ENCODE measurements at regions not wholly inside any gene's neighbourhood (a gene's known extent, or its start where the extent isn't known, plus 50 kb on each side); places are given as distances from the start of the nearest gene placed in this dataset.

GRCh38 chr11:79670882-79671281, 230.1 kb upstream of the TENM4 start:
- Histone ChIP-seq H2BK120ac (ENCODE audit: insufficient read depth, low read length, poor library complexity) (no peak overlapping the region), H3K4me1 (ENCODE audit: control insufficient read depth in 1 of 2, insufficient read depth in 2 of 2, low read length in 2 of 2) (peaks cover 2% of the 10 kb centered on the region in 2 experiments), H3K4me2 (ENCODE audit: low read length) (no peak overlapping the region), H3K14ac (ENCODE audit: low read length) (no peak overlapping the region), H4K12ac (ENCODE audit: low read depth, low read length) (no peak overlapping the region), H3K27me3 (ENCODE audit: insufficient read depth, low read length) (no peaks in the 10 kb centered on the region), H2AK5ac (ENCODE audit: low read length) (no peak overlapping the region), H2BK5ac (ENCODE audit: low read depth, low read length, poor library complexity) (no peak overlapping the region), H4K91ac (ENCODE audit: low read depth, low read length) (no peak overlapping the region), H3K27ac (ENCODE audit: low read depth, low read length) (no peak overlapping the region), H3K79me2 (ENCODE audit: control insufficient read depth, insufficient read depth, low read length, poor library complexity) (no peaks in the 10 kb centered on the region), H3K36me3 (ENCODE audit: control insufficient read depth in 1 of 2, insufficient read depth in 2 of 2, low read length in 2 of 2) (no peaks in the 10 kb centered on the region), H3K9ac (ENCODE audit: low read length) (no peak overlapping the region), H3K4ac (ENCODE audit: low read depth, low read length) (no peak overlapping the region), H3K9me3 (ENCODE audit: insufficient read depth, low read depth, low read length) (peaks cover 2% of the 10 kb centered on the region), H3K23ac (ENCODE audit: low read length) (no peak overlapping the region), H4K8ac (ENCODE audit: low read depth, low read length) (no peak overlapping the region), H2BK12ac (ENCODE audit: low read length) (no peak overlapping the region), H3K79me1 (ENCODE audit: low read length) (no peaks in the 10 kb centered on the region), H2AFZ (ENCODE audit: insufficient read depth, low read length, poor library complexity) (no peak overlapping the region), H3K18ac (ENCODE audit: low read length) (no peak overlapping the region), H3K4me3 (ENCODE audit: low read depth, low read length) (no peak overlapping the region)
- WGBS (ENCODE audit: extremely low coverage, insufficient coverage, insufficient read length): no CpG with 5 or more reads among the region's 3 CpGs
- no peak for DNase-seq

GRCh38 chr11:79668575-79668974, 227.7 kb upstream of the TENM4 start:
- Histone ChIP-seq H4K12ac (ENCODE audit: low read depth, low read length) (no peak overlapping the region), H4K91ac (ENCODE audit: low read depth, low read length) (no peak overlapping the region), H2BK5ac (ENCODE audit: low read depth, low read length, poor library complexity) (no peak overlapping the region), H2BK12ac (ENCODE audit: low read length) (no peak overlapping the region), H3K4ac (ENCODE audit: low read depth, low read length) (no peak overlapping the region), H2AK5ac (ENCODE audit: low read length) (no peak overlapping the region), H3K36me3 (ENCODE audit: control insufficient read depth in 1 of 2, insufficient read depth in 2 of 2, low read length in 2 of 2) (no peaks in the 10 kb centered on the region), H3K27me3 (ENCODE audit: insufficient read depth, low read length) (no peaks in the 10 kb centered on the region), H3K4me1 (ENCODE audit: control insufficient read depth in 1 of 2, insufficient read depth in 2 of 2, low read length in 2 of 2) (peaks cover 2% of the 10 kb centered on the region in 2 experiments), H4K8ac (ENCODE audit: low read depth, low read length) (no peak overlapping the region), H3K4me3 (ENCODE audit: low read depth, low read length) (no peak overlapping the region), H2BK120ac (ENCODE audit: insufficient read depth, low read length, poor library complexity) (no peak overlapping the region), H3K27ac (ENCODE audit: low read depth, low read length) (no peak overlapping the region), H3K4me2 (ENCODE audit: low read length) (no peak overlapping the region), H3K9me3 (ENCODE audit: insufficient read depth, low read depth, low read length) (peaks cover 2% of the 10 kb centered on the region), H2AFZ (ENCODE audit: insufficient read depth, low read length, poor library complexity) (no peak overlapping the region), H3K79me1 (ENCODE audit: low read length) (no peaks in the 10 kb centered on the region), H3K79me2 (ENCODE audit: control insufficient read depth, insufficient read depth, low read length, poor library complexity) (no peaks in the 10 kb centered on the region), H3K14ac (ENCODE audit: low read length) (no peak overlapping the region), H3K18ac (ENCODE audit: low read length) (no peak overlapping the region), H3K23ac (ENCODE audit: low read length) (no peak overlapping the region), H3K9ac (ENCODE audit: low read length) (no peak overlapping the region)
- no CpG with 5 or more reads among the region's 4 CpGs for WGBS (ENCODE audit: extremely low coverage, insufficient coverage, insufficient read length)
- no peak for DNase-seq

GRCh38 chr11:79667380-79667779, 226.6 kb upstream of the TENM4 start:
- H4K91ac ChIP-seq (ENCODE audit: low read depth, low read length): no peak overlapping the region
- no peaks in the 10 kb centered on the region for H3K79me2 ChIP-seq (ENCODE audit: control insufficient read depth, insufficient read depth, low read length, poor library complexity)
- no peak overlapping the region for H4K12ac ChIP-seq (ENCODE audit: low read depth, low read length)
- peaks cover 2% of the 10 kb centered on the region in 2 experiments for H3K4me1 ChIP-seq (ENCODE audit: control insufficient read depth in 1 of 2, insufficient read depth in 2 of 2, low read length in 2 of 2)
- no peak overlapping the region for H2AFZ ChIP-seq (ENCODE audit: insufficient read depth, low read length, poor library complexity)
- no peak overlapping the region for H3K18ac ChIP-seq (ENCODE audit: low read length)
- H3K36me3 ChIP-seq (ENCODE audit: control insufficient read depth in 1 of 2, insufficient read depth in 2 of 2, low read length in 2 of 2): no peaks in the 10 kb centered on the region
- no peak overlapping the region for H2BK5ac ChIP-seq (ENCODE audit: low read depth, low read length, poor library complexity)
- H2BK12ac ChIP-seq (ENCODE audit: low read length): no peak overlapping the region
- H3K27ac ChIP-seq (ENCODE audit: low read depth, low read length): no peak overlapping the region
- H2AK5ac ChIP-seq (ENCODE audit: low read length): no peak overlapping the region
- peaks cover 2% of the 10 kb centered on the region for H3K9me3 ChIP-seq (ENCODE audit: insufficient read depth, low read depth, low read length)
- no peaks in the 10 kb centered on the region for H3K79me1 ChIP-seq (ENCODE audit: low read length)
- no peak overlapping the region for H2BK120ac ChIP-seq (ENCODE audit: insufficient read depth, low read length, poor library complexity)
- no peaks in the 10 kb centered on the region for H3K27me3 ChIP-seq (ENCODE audit: insufficient read depth, low read length)
- no peak overlapping the region for H3K4me3 ChIP-seq (ENCODE audit: low read depth, low read length)
- H3K9ac ChIP-seq (ENCODE audit: low read length): peak overlapping the region; percentile 28
- no peak overlapping the region for H3K4ac ChIP-seq (ENCODE audit: low read depth, low read length)
- H3K23ac ChIP-seq (ENCODE audit: low read length): no peak overlapping the region
- H4K8ac ChIP-seq (ENCODE audit: low read depth, low read length): no peak overlapping the region
- DNase-seq: no peak
- H3K14ac ChIP-seq (ENCODE audit: low read length): no peak overlapping the region
- no peak overlapping the region for H3K4me2 ChIP-seq (ENCODE audit: low read length)
- no CpG with 5 or more reads among the region's 4 CpGs for WGBS (ENCODE audit: extremely low coverage, insufficient coverage, insufficient read length)

DNA sequence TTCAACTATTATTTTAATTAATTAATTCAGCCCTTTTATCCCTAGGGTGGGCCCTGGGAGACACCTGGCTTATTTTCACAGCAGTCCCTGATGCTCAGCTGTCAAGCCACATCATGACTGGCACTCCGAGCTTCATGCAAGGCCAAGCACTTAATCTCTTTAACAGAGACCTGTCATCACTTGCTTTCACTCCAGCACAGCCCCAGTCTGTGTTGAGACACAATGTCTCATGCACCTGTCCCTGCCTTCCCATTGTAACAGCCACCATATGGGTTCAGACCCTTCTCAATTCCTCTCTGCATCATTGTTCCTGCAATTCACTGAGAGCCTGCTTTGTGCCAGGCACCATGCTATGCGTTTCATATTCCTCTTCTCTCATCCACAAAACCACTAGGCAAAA, 222.2 kb upstream of the TENM4 start:
- H2BK120ac ChIP-seq (ENCODE audit: insufficient read depth, low read length, poor library complexity): no peak overlapping the region
- H3K18ac ChIP-seq (ENCODE audit: low read length): no peak overlapping the region
- H3K9me3 ChIP-seq (ENCODE audit: insufficient read depth, low read depth, low read length): peaks cover 2% of the 10 kb centered on the region
- H3K79me2 ChIP-seq (ENCODE audit: control insufficient read depth, insufficient read depth, low read length, poor library complexity): no peaks in the 10 kb centered on the region
- no peak overlapping the region for H2BK12ac ChIP-seq (ENCODE audit: low read length)
- no peak overlapping the region for H4K8ac ChIP-seq (ENCODE audit: low read depth, low read length)
- H4K12ac ChIP-seq (ENCODE audit: low read depth, low read length): no peak overlapping the region
- H3K4ac ChIP-seq (ENCODE audit: low read depth, low read length): no peak overlapping the region
- H3K79me1 ChIP-seq (ENCODE audit: low read length): no peaks in the 10 kb centered on the region
- no peak overlapping the region for H3K4me3 ChIP-seq (ENCODE audit: low read depth, low read length)
- no peak overlapping the region for H3K9ac ChIP-seq (ENCODE audit: low read length)
- peaks cover 0 to 2% of the 10 kb centered on the region in 2 experiments for H3K4me1 ChIP-seq (ENCODE audit: control insufficient read depth in 1 of 2, insufficient read depth in 2 of 2, low read length in 2 of 2)
- H3K27me3 ChIP-seq (ENCODE audit: insufficient read depth, low read length): no peaks in the 10 kb centered on the region
- H2AFZ ChIP-seq (ENCODE audit: insufficient read depth, low read length, poor library complexity): no peak overlapping the region
- no peak for DNase-seq
- H4K91ac ChIP-seq (ENCODE audit: low read depth, low read length): no peak overlapping the region
- no peak overlapping the region for H3K23ac ChIP-seq (ENCODE audit: low read length)
- H2BK5ac ChIP-seq (ENCODE audit: low read depth, low read length, poor library complexity): no peak overlapping the region
- no peak overlapping the region for H3K14ac ChIP-seq (ENCODE audit: low read length)
- H3K4me2 ChIP-seq (ENCODE audit: low read length): no peak overlapping the region
- no peaks in the 10 kb centered on the region for H3K36me3 ChIP-seq (ENCODE audit: control insufficient read depth in 1 of 2, insufficient read depth in 2 of 2, low read length in 2 of 2)
- no peak overlapping the region for H3K27ac ChIP-seq (ENCODE audit: low read depth, low read length)
- WGBS (ENCODE audit: extremely low coverage, insufficient coverage, insufficient read length): no CpG with 5 or more reads among the region's 2 CpGs
- H2AK5ac ChIP-seq (ENCODE audit: low read length): no peak overlapping the region

Measured in trophoblast cell (in vitro differentiated cells and primary cell).